ENCODE measurements at regions not wholly inside any gene's neighbourhood (a gene's known extent, or its start where the extent isn't known, plus 50 kb on each side); places are given as distances from the start of the nearest gene placed in this dataset.

DNA sequence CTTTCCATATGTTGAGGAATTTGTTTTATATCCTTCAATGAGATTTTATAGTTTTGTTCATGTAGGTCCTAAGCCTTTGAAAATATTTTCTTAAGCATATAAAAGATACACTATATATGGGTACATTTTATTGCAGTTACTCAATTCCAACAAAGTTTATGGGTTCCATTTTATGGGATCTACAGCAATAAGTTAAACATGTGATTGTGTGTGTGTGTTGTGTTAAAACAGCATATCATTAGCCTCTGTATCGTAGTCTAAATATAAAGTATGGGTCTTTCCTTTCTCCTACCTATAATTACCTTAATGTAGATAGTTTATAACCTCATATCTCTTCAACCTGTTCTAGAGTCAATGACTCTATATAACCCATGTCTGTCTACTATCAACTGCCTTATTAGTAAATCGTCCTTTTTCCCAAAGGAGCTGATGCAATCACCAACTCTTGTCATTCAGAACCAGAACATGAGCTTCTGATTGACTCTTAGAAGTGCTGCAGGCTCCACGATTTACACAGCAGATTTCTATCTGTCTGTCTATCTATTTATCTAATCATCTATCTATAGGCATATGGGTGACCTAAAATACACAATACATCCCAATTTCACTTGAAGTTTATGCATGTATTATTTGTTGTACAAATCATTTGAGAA, 512.6 kb upstream of the CBLB start:
- Histone ChIP-seq H3K4me2 (ENCODE audit: low read depth, low read length, poor library complexity, severe bottlenecking) (no peak overlapping the region), H3K9me3 (ENCODE audit: insufficient read depth, low read depth, low read length) (no peaks in the 10 kb centered on the region), H3K9me2 (replicated peaks; ENCODE audit: low read depth, low read length) (no peaks in the 10 kb centered on the region), H3F3A (ENCODE audit: low read depth) (no peaks in the 10 kb centered on the region), H3K4me3 (ENCODE audit: low read length, poor library complexity, severe bottlenecking) (no peak overlapping the region), H3K9ac (ENCODE audit: low read depth, low read length, poor library complexity, severe bottlenecking) (no peak overlapping the region), H2AFZ (ENCODE audit: low read length) (no peak overlapping the region), H3K27me3 (ENCODE audit: insufficient read depth, low read length, poor library complexity, severe bottlenecking) (no peaks in the 10 kb centered on the region), H3K79me2 (ENCODE audit: insufficient read depth, low read length) (no peaks in the 10 kb centered on the region), H3K4me1 (ENCODE audit: insufficient read depth, low read length, poor library complexity, severe bottlenecking) (peaks cover 3% of the 10 kb centered on the region), H3K36me3 (ENCODE audit: insufficient read depth, low read length) (no peaks in the 10 kb centered on the region), H4K20me1 (ENCODE audit: insufficient read depth, low read length, poor library complexity, severe bottlenecking) (no peaks in the 10 kb centered on the region)
- TF ChIP-seq, protein P1, sequence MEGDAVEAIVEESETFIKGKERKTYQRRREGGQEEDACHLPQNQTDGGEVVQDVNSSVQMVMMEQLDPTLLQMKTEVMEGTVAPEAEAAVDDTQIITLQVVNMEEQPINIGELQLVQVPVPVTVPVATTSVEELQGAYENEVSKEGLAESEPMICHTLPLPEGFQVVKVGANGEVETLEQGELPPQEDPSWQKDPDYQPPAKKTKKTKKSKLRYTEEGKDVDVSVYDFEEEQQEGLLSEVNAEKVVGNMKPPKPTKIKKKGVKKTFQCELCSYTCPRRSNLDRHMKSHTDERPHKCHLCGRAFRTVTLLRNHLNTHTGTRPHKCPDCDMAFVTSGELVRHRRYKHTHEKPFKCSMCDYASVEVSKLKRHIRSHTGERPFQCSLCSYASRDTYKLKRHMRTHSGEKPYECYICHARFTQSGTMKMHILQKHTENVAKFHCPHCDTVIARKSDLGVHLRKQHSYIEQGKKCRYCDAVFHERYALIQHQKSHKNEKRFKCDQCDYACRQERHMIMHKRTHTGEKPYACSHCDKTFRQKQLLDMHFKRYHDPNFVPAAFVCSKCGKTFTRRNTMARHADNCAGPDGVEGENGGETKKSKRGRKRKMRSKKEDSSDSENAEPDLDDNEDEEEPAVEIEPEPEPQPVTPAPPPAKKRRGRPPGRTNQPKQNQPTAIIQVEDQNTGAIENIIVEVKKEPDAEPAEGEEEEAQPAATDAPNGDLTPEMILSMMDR (conservative IDR thresholded peaks at IDR 0.05; ENCODE audit: low read length): no peak
- TF ChIP-seq EZH2phosphoT487 (IDR thresholded peaks at IDR 0.05; ENCODE audit: borderline replicate concordance): no peak

DNA sequence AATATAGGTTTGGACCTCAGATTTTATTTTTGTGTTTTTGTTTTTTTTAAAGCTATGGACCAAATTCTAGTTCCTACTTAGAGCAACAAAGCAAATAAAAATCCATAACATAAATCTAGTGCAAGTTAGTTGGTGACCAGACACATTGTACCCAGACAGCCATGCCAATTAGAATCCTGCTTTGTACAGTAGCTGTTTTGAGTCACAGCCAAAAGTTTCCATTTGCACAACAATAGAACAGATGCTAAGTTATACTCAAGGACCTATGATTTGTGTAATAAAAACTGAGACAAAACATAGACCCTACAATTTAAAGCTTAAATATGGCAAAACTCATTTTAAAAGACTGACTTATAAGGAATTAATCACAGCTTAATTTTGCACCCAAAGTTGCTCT, 513.1 kb upstream of the CBLB start:
- TF ChIP-seq, protein P1 (conservative IDR thresholded peaks at IDR 0.05; ENCODE audit: low read length): no peak
- TF ChIP-seq EZH2phosphoT487 (IDR thresholded peaks at IDR 0.05; ENCODE audit: borderline replicate concordance): no peak
- Histone ChIP-seq H3K9ac (ENCODE audit: low read depth, low read length, poor library complexity, severe bottlenecking) (no peak overlapping the region), H3K79me2 (ENCODE audit: insufficient read depth, low read length) (no peaks in the 10 kb centered on the region), H3K27me3 (ENCODE audit: insufficient read depth, low read length, poor library complexity, severe bottlenecking) (no peaks in the 10 kb centered on the region), H4K20me1 (ENCODE audit: insufficient read depth, low read length, poor library complexity, severe bottlenecking) (no peaks in the 10 kb centered on the region), H3K9me2 (replicated peaks; ENCODE audit: low read depth, low read length) (no peaks in the 10 kb centered on the region), H3F3A (ENCODE audit: low read depth) (no peaks in the 10 kb centered on the region), H3K4me2 (ENCODE audit: low read depth, low read length, poor library complexity, severe bottlenecking) (no peak overlapping the region), H2AFZ (ENCODE audit: low read length) (no peak overlapping the region), H3K9me3 (ENCODE audit: insufficient read depth, low read depth, low read length) (no peaks in the 10 kb centered on the region), H3K4me3 (ENCODE audit: low read length, poor library complexity, severe bottlenecking) (no peak overlapping the region), H3K4me1 (ENCODE audit: insufficient read depth, low read length, poor library complexity, severe bottlenecking) (peaks cover 3% of the 10 kb centered on the region), H3K36me3 (ENCODE audit: insufficient read depth, low read length) (no peaks in the 10 kb centered on the region)

DNA sequence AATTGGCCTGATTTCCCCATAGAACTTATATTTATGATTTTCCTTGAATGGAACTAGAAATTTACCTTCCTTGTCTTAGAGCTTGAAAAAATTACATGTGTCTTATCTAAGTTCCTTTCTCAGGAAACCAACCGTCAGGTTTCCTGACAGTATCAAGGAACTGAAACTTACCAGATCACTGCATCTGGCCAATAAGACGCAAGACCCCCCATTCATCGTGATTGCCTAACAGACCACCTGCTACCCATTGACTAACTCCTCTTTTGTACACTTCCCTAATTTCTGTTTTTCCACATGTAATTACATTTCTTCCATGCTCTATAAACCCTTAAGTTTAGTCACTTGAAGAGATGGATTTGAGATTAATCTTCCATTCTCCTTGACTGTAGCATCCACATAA, 517.2 kb upstream of the CBLB start:
- TF ChIP-seq, protein P1 (conservative IDR thresholded peaks at IDR 0.05; ENCODE audit: low read length): no peak
- TF ChIP-seq EZH2phosphoT487 (IDR thresholded peaks at IDR 0.05; ENCODE audit: borderline replicate concordance): no peak
- no peak overlapping the region for H3K4me2 ChIP-seq (ENCODE audit: low read depth, low read length, poor library complexity, severe bottlenecking)
- H3K4me3 ChIP-seq (ENCODE audit: low read length, poor library complexity, severe bottlenecking): no peak overlapping the region

More for the DNA sequence above, 517.2 kb upstream of the CBLB start:
- Histone ChIP-seq H3F3A (ENCODE audit: low read depth) (no peaks in the 10 kb centered on the region), H3K4me1 (ENCODE audit: insufficient read depth, low read length, poor library complexity, severe bottlenecking) (peaks cover 3% of the 10 kb centered on the region), H3K9ac (ENCODE audit: low read depth, low read length, poor library complexity, severe bottlenecking) (no peak overlapping the region), H3K27me3 (ENCODE audit: insufficient read depth, low read length, poor library complexity, severe bottlenecking) (no peaks in the 10 kb centered on the region), H4K20me1 (ENCODE audit: insufficient read depth, low read length, poor library complexity, severe bottlenecking) (no peaks in the 10 kb centered on the region), H3K9me2 (replicated peaks; ENCODE audit: low read depth, low read length) (no peaks in the 10 kb centered on the region), H2AFZ (ENCODE audit: low read length) (no peak overlapping the region), H3K36me3 (ENCODE audit: insufficient read depth, low read length) (no peaks in the 10 kb centered on the region), H3K79me2 (ENCODE audit: insufficient read depth, low read length) (no peaks in the 10 kb centered on the region), H3K9me3 (ENCODE audit: insufficient read depth, low read depth, low read length) (no peaks in the 10 kb centered on the region)
